OCI-LY3 (cell line): ENCODE measurements at regions not wholly inside any gene's neighbourhood (a gene's known extent, or its start where the extent isn't known, plus 50 kb on each side); places are given as distances from the start of the nearest gene placed in this dataset.
A peak's percentile ranks its signal among the peaks of the same experiment; 100 is the strongest.

Experiments
- H2AFZ ChIP-seq: fragments of 200-600, 300-600 bp; shearing (Covaris generic); 2 replicates; pipeline ENCODE4 v1.6.0; 2014; ENCODE audit warnings: antibody characterized with exemption, low read depth, low read length
- H3K27ac ChIP-seq: fragments of 200-600, 300-600 bp; sonication (generic); 2 replicates; pipeline ENCODE4 v1.5.1; 2014; ENCODE audit warnings: mild to moderate bottlenecking, low read length, moderate library complexity, mixed read lengths
- H3K27me3 ChIP-seq: fragments of 200-600, 300-600 bp; sonication (generic); 2 replicates; pipeline ENCODE4 v1.6.1; 2014; ENCODE audit warnings: low read depth, low read length, mixed read lengths
- H3K36me3 ChIP-seq: fragments of 200-600, 300-600 bp; sonication (generic); replicated peaks from 2 replicates; pipeline ENCODE3; 2014; ENCODE audit warnings: low read depth, low read length, mixed read lengths
- H3K4me1 ChIP-seq: fragments of 300-600, 200-600 bp; sonication (generic); 2 replicates; pipeline ENCODE4 v1.6.1; 2014; ENCODE audit warnings: low read length, mixed read lengths
- H3K4me2 ChIP-seq: fragments of 200-600, 300-600 bp; sonication (generic); 2 replicates; pipeline ENCODE4 v1.6.1; 2014; ENCODE audit warnings: low read length, mixed read lengths
- H3K4me3 ChIP-seq: fragments of 300-600, 200-600 bp; sonication (generic); 2 replicates; pipeline ENCODE4 v1.5.1; 2014; ENCODE audit warnings: antibody characterized with exemption, mild to moderate bottlenecking, low read length, moderate library complexity
- H3K79me2 ChIP-seq: fragments of 300-600, 200-600 bp; shearing (Covaris generic); 2 replicates; pipeline ENCODE4 v1.6.1; 2014; ENCODE audit warnings: mild to moderate bottlenecking, low read length, mixed read lengths
- H3K9ac ChIP-seq: fragments of 300-600, 200-600 bp; shearing (Covaris generic); 2 replicates; pipeline ENCODE4 v1.6.0; 2014; ENCODE audit warnings: mild to moderate bottlenecking, low read length, moderate library complexity
- H3K9me3 ChIP-seq: fragments of 200-600, 300-600 bp; shearing (Covaris generic); 2 replicates; pipeline ENCODE4 v1.6.1; 2014; ENCODE audit warnings: low read length, mixed read lengths; ENCODE audit not compliant: insufficient read depth
- H4K20me1 ChIP-seq: fragments of 200-600, 300-600 bp; sonication (generic); 2 replicates; pipeline ENCODE4 v1.6.1; 2016; ENCODE audit warnings: low read length, mixed read lengths; ENCODE audit not compliant: insufficient read depth
- EZH2phosphoT487 ChIP-seq: fragments of 200-600 bp; shearing (Covaris generic); IDR thresholded peaks from 2 replicates; pipeline ENCODE4 v1.6.1; 2018; ENCODE audit warnings: antibody characterized with exemption, mixed run types, low read depth
- TF ChIP-seq, protein P1 (sequence below): fragments of 200-600, 300-600 bp; sonication (generic); IDR thresholded peaks from 2 replicates; pipeline ENCODE4 v1.5.1; 2014; ENCODE audit warnings: antibody characterized with exemption, low read length, low read depth

DNA sequence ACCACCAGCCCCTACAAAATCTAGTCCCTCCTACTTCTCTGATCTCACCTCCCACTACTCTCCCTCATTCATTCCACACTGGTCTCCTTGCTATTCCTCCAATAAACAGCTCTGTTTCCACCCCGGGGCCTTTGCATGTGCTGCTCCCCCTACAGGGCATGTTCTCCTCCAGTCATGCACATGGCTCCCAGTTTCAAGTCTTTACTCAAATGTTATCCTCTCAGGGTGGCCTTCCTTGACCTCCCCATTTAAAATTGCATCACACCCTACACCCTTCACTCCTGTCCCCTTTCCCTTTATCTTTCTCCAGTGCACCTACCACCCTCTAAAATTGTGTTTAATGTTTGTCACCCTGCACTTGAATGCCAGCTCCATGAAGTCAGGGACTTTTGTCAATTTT lies 174.5 kb downstream of the MRPL14 start:
- no peaks in the 10 kb centered on the region for H3K4me1 ChIP-seq
- no peak overlapping the region for H3K27ac ChIP-seq
- no peak overlapping the region for H3K4me2 ChIP-seq
- H2AFZ ChIP-seq: no peak overlapping the region
- H4K20me1 ChIP-seq: no peaks in the 10 kb centered on the region
- H3K79me2 ChIP-seq: no peaks in the 10 kb centered on the region
- TF ChIP-seq, protein P1, sequence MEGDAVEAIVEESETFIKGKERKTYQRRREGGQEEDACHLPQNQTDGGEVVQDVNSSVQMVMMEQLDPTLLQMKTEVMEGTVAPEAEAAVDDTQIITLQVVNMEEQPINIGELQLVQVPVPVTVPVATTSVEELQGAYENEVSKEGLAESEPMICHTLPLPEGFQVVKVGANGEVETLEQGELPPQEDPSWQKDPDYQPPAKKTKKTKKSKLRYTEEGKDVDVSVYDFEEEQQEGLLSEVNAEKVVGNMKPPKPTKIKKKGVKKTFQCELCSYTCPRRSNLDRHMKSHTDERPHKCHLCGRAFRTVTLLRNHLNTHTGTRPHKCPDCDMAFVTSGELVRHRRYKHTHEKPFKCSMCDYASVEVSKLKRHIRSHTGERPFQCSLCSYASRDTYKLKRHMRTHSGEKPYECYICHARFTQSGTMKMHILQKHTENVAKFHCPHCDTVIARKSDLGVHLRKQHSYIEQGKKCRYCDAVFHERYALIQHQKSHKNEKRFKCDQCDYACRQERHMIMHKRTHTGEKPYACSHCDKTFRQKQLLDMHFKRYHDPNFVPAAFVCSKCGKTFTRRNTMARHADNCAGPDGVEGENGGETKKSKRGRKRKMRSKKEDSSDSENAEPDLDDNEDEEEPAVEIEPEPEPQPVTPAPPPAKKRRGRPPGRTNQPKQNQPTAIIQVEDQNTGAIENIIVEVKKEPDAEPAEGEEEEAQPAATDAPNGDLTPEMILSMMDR: peak; percentile 41
- TF ChIP-seq EZH2phosphoT487: no peak
- no peak overlapping the region for H3K4me3 ChIP-seq
- H3K9me3 ChIP-seq: 0 out of 2 replicates have a peak, but pooled peaks cover 8% of the 10 kb centered on the region
- no peak overlapping the region for H3K9ac ChIP-seq
- peaks cover 10% of the 10 kb centered on the region; the same call in 1 of the 2 replicates for H3K27me3 ChIP-seq
- no peaks in the 10 kb centered on the region for H3K36me3 ChIP-seq

GRCh38 chr6:43951756-43952675 lies 175.2 kb downstream of the MRPL14 start:
- Histone ChIP-seq H4K20me1 (no peaks in the 10 kb centered on the region), H3K36me3 (no peaks in the 10 kb centered on the region), H3K4me2 (no peak overlapping the region), H3K79me2 (no peaks in the 10 kb centered on the region), H2AFZ (no peak overlapping the region), H3K9ac (no peak overlapping the region), H3K4me1 (no peaks in the 10 kb centered on the region), H3K27me3 (peaks cover 6% of the 10 kb centered on the region; the same call in 1 of the 2 replicates), H3K9me3 (0 out of 2 replicates have a peak, but pooled peaks cover 8% of the 10 kb centered on the region), H3K27ac (no peak overlapping the region), H3K4me3 (no peak overlapping the region)
- TF ChIP-seq, protein P1: peak; percentile 5; the same call in 1 of the 2 replicates
- no peak for TF ChIP-seq EZH2phosphoT487

DNA sequence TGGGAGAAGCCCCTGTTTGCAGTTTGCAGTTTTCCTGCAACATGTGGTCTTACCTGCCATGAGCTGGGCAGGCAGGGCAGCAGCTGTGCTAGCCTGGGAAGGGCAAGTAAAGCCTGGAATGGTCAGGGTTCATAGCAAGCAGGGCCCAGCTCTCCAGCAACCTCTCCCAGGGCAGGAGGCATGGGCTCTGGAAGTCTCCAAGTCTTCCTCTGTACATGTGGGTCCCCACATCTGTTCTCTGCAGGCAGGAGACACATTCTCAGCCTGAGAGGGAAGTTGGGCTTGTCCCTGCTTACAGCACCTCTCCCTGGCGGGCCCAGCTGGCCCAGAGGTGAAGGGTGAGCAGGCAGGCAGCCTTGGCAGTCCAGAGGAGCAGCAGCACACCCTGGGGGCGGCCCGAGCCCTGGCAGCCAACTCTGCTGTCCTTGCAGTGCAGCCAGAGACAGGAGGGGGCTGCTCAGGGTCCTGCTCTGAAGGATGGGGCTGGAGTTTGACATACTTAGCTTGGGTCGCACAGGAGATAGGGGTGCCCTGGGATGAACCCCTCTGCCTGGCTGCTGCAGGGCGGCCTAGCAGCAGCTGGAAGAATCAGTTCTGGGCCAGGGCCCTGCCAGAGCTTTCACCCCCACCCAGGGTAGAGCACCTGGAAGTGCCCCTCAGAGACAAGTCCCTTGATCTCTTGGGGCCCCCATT lies 176.0 kb downstream of the MRPL14 start:
- Histone ChIP-seq H3K4me3 (no peak overlapping the region), H3K36me3 (no peaks in the 10 kb centered on the region), H2AFZ (no peak overlapping the region), H3K27me3 (no peaks in the 10 kb centered on the region), H3K27ac (no peak overlapping the region), H4K20me1 (no peaks in the 10 kb centered on the region), H3K9me3 (0 out of 2 replicates have a peak, but pooled peaks cover under 1% of the 10 kb centered on the region), H3K4me1 (no peaks in the 10 kb centered on the region), H3K79me2 (no peaks in the 10 kb centered on the region), H3K9ac (no peak overlapping the region), H3K4me2 (no peak overlapping the region)
- no peak for TF ChIP-seq EZH2phosphoT487
- TF ChIP-seq, protein P1: peak; percentile 48

GRCh38 chr6:43950731-43951062 lies 176.6 kb downstream of the MRPL14 start:
- H3K27ac ChIP-seq: no peak overlapping the region
- H3K9ac ChIP-seq: no peak overlapping the region
- H3K79me2 ChIP-seq: no peaks in the 10 kb centered on the region
- H3K4me1 ChIP-seq: no peaks in the 10 kb centered on the region
- no peak for TF ChIP-seq EZH2phosphoT487
- TF ChIP-seq, protein P1: no peak
- no peaks in the 10 kb centered on the region; the same call in 1 of the 2 replicates for H3K27me3 ChIP-seq
- no peak overlapping the region for H3K4me3 ChIP-seq
- H3K9me3 ChIP-seq: peaks cover 2% of the 10 kb centered on the region; the same call in 1 of the 2 replicates
- H3K36me3 ChIP-seq: no peaks in the 10 kb centered on the region
- no peak overlapping the region for H3K4me2 ChIP-seq
- H4K20me1 ChIP-seq: no peaks in the 10 kb centered on the region
- no peak overlapping the region for H2AFZ ChIP-seq
